ENCODE measurements at regions not wholly inside any gene's neighbourhood (a gene's known extent, or its start where the extent isn't known, plus 50 kb on each side); places are given as distances from the start of the nearest gene placed in this dataset.

- TF ChIP-seq BHLHE40 (IDR thresholded peaks at IDR 0.05; ENCODE audit: borderline replicate concordance) (no peak), LEF1 (IDR thresholded peaks at IDR 0.05; ENCODE audit: borderline replicate concordance) (no peak), FOXK2 (IDR thresholded peaks at IDR 0.05) (no peak), CTBP1 (IDR thresholded peaks at IDR 0.05; ENCODE audit: borderline replicate concordance) (no peak), SUZ12 (IDR thresholded peaks at IDR 0.05) (no peak), ARNT (IDR thresholded peaks at IDR 0.05) (no peak), NFRKB (IDR thresholded peaks at IDR 0.05) (no peak), L3MBTL2 (conservative IDR thresholded peaks at IDR 0.05) (no peak), HDGF (IDR thresholded peaks at IDR 0.05; ENCODE audit: borderline replicate concordance) (no peak), FOXM1 (IDR thresholded peaks at IDR 0.05; ENCODE audit: borderline replicate concordance) (no peak)
Measured at GRCh38 chr21:33978585-33978984, 63.0 kb upstream of the ATP5PO start.
